A549 (cell line): ENCODE measurements at regions not wholly inside any gene's neighbourhood (a gene's known extent, or its start where the extent isn't known, plus 50 kb on each side); places are given as distances from the start of the nearest gene placed in this dataset.
"Not testable (repeated sequence)": the region's sequence is repeated elsewhere in the genome, so short reads cannot be mapped to it uniquely, and the experiment has no call there.

Experiments
- ATAC-seq, 2 experiments: fragments of 200-7000 bp in 1 of 2; fragments of >200 bp in 1 of 2; cut with Nextera tagmentation in 1 of 2; cut with Tn5 transposase in 1 of 2; 3 replicates each; pipeline versions ENCODE4 v1.8.0 to v1.9.1; 2018 to 2020; ENCODE audit warnings: mild to moderate bottlenecking in 1 of 2, moderate library complexity in 1 of 2
- CTCF ChIA-PET: fragments of 300-600 bp; sonication (Branson Sonifier 250); formaldehyde crosslinking; extraction: SDS; loops from one replicate; lab custom pipeline; 2021; ENCODE audit warnings: antibody characterized with exemption, inconsistent platforms; lab: Yijun Ruan, JAX
- POLR2A ChIA-PET: fragments of 350-600 bp; formaldehyde crosslinking; extraction: SDS; loops from one replicate; lab custom pipeline; 2021; ENCODE audit warnings: antibody characterized with exemption, inconsistent platforms; lab: Yijun Ruan, JAX
- DNase-seq, 2 experiments: peaks; one replicate each; pipeline versions ENCODE4 v3.0.0 to v3.0.0-alpha.2; 2011 to 2016; ENCODE audit warnings: low read depth in 1 of 2, low spot score in 1 of 2
- FAIRE-seq: peaks from 2 replicates; lab custom pipeline; 2011; peaks lifted over from hg19 to GRCh38; lab: Jason Lieb, UNC
- H3K27ac ChIP-seq, 2 experiments: fragments of >200 bp; sonication (Bioruptor Twin); formaldehyde crosslinking; 3 replicates each; pipeline ENCODE4 v1.5.1; 2016 to 2017
- H3K4me1 ChIP-seq: fragments of >200 bp; sonication (Bioruptor Twin); formaldehyde crosslinking; 3 replicates; pipeline ENCODE4 v1.6.1; 2016
- H3K4me2 ChIP-seq: fragments of >200 bp; sonication (Bioruptor Twin); formaldehyde crosslinking; 3 replicates; pipeline ENCODE4 v1.6.1; 2016
- H3K4me3 ChIP-seq: fragments of >200 bp; sonication (Bioruptor Twin); formaldehyde crosslinking; 3 replicates; pipeline ENCODE4 v1.5.1; 2016
- H3K9me3 ChIP-seq: fragments of >200 bp; sonication (Bioruptor Twin); formaldehyde crosslinking; 3 replicates; pipeline ENCODE4 v1.6.1; 2016
- BHLHE40 ChIP-seq: IDR thresholded peaks from 2 replicates; pipeline ENCODE4 v1.6.1; 2012; ENCODE audit warnings: low read depth, low read length, inconsistent platforms
- CBX8 ChIP-seq: fragments of 200-600 bp; sonication (generic); IDR thresholded peaks from 2 replicates; pipeline ENCODE4 v1.6.1; 2016
- CHD4 ChIP-seq: fragments of 200-600 bp; sonication (generic); IDR thresholded peaks from 2 replicates; pipeline ENCODE4 v1.6.1; 2016; ENCODE audit warnings: antibody characterized with exemption, mild to moderate bottlenecking, borderline replicate concordance
- EP300 ChIP-seq, 2 experiments: fragments of >200 bp; sonication (Bioruptor Twin); formaldehyde crosslinking; IDR thresholded peaks; 2 replicates in 1 of 2; 3 replicates in 1 of 2; pipeline ENCODE4 v1.6.1; 2016 to 2017
- HEYL ChIP-seq: fragments of 250-450 bp; sonication (Bioruptor Pico); IDR thresholded peaks from 2 replicates; pipeline ENCODE4 v1.8.0; 2021; ENCODE audit warnings: mild to moderate bottlenecking, moderate library complexity
- HOXA7 ChIP-seq: fragments of 250-450 bp; sonication (Bioruptor Pico); IDR thresholded peaks from 2 replicates; pipeline ENCODE4 v1.5.0; 2020; ENCODE audit warnings: mild to moderate bottlenecking, moderate library complexity
- MYC ChIP-seq: IDR thresholded peaks from 2 replicates; pipeline ENCODE4 v1.6.1; 2012; ENCODE audit warnings: mild to moderate bottlenecking, inconsistent platforms, low read length, improper control_type of control experiment, borderline replicate concordance
- NR3C1 ChIP-seq: fragments of >200 bp; sonication (Bioruptor Twin); formaldehyde crosslinking; IDR thresholded peaks from 3 replicates; pipeline ENCODE4 v1.6.1; 2017
- POLR2AphosphoS2 ChIP-seq: conservative IDR thresholded peaks from 2 replicates; pipeline ENCODE4 v1.6.1; 2012; ENCODE audit warnings: low read length, improper control_type of control experiment, inconsistent platforms
- RAD21 ChIP-seq, 2 experiments: fragments of >200 bp in 1 of 2; sonication (Bioruptor Twin) in 1 of 2; formaldehyde crosslinking in 1 of 2; IDR thresholded peaks in 1 of 2; conservative IDR thresholded peaks in 1 of 2; 2 replicates in 1 of 2; 3 replicates in 1 of 2; pipeline ENCODE4 v1.6.1; 2012 to 2018; ENCODE audit warnings: inconsistent platforms in 1 of 2
- RNF2 ChIP-seq: fragments of 200-600 bp; sonication (generic); IDR thresholded peaks from 2 replicates; pipeline ENCODE4 v1.6.1; 2016; ENCODE audit warnings: low read depth, mild to moderate bottlenecking, antibody characterized with exemption, moderate library complexity, borderline replicate concordance
- SMC3 ChIP-seq: fragments of >200 bp; sonication (Bioruptor Twin); formaldehyde crosslinking; IDR thresholded peaks from 3 replicates; pipeline ENCODE4 v1.6.1; 2018; ENCODE audit warnings: inconsistent platforms
- TFCP2L1 ChIP-seq: fragments of 250-450 bp; sonication (Bioruptor Pico); IDR thresholded peaks from 2 replicates; pipeline ENCODE4 v1.5.0; 2021; ENCODE audit warnings: mild to moderate bottlenecking
- ZC3H11A ChIP-seq: fragments of 450-650 bp; IDR thresholded peaks from 2 replicates; pipeline ENCODE4 v1.6.1; 2014; ENCODE audit warnings: antibody characterized with exemption, mild to moderate bottlenecking
- ZSCAN20 ChIP-seq: fragments of 250-450 bp; sonication (Bioruptor Pico); IDR thresholded peaks from 2 replicates; pipeline ENCODE4 v1.8.0; 2022; ENCODE audit warnings: mild to moderate bottlenecking, moderate library complexity
- WGBS: methylation state at CpG from one replicate; pipeline ENCODE4 v1.1.6; 2017; ENCODE audit errors: missing lambda C conversion rate; 5-methylcytosine and 5-hydroxymethylcytosine counted together
- TF ChIP-seq, protein P1 (sequence below): IDR thresholded peaks from 2 replicates; pipeline ENCODE4 v1.6.1; 2012
- TF ChIP-seq, protein P2 (sequence below): fragments of 450-650 bp; IDR thresholded peaks from 2 replicates; pipeline ENCODE4 v1.6.1; 2014; ENCODE audit warnings: antibody characterized with exemption
- TF ChIP-seq, protein P3 (sequence below): fragments of >200 bp; sonication (Bioruptor Twin); formaldehyde crosslinking; IDR thresholded peaks from 3 replicates; pipeline ENCODE4 v1.6.1; 2016
- TF ChIP-seq, protein P4 (sequence below): fragments of >200 bp; sonication (Bioruptor Twin); formaldehyde crosslinking; IDR thresholded peaks from 3 replicates; pipeline ENCODE4 v1.5.1; 2016

DNA sequence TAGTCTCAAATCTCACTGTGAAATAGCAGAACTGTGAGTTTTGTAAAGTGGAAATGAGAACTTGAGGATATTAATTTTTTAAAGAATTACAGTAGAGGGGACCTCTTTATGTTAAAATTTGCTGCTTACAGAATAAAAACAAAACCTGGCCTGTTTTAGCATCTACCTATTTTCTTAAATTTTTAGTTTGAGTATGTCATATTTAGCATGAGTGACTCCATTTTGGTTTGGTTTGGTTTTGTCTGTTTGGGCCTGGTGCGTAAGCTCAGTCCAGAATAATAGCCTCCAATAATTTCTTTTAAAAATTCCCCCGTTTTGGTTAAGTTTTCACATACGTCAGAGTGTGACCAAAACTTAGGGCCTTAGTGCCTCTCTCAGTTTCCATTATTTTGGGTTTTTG is 152.0 kb upstream of the ZNF92 start (continued):
- TF ChIP-seq HEYL (CRISPR knock-in tag) (no peak), ZC3H11A (no peak), BHLHE40 (no peak), RNF2 (no peak)
- TF ChIP-seq, protein P1, sequence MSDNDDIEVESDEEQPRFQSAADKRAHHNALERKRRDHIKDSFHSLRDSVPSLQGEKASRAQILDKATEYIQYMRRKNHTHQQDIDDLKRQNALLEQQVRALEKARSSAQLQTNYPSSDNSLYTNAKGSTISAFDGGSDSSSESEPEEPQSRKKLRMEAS, result no peak

DNA sequence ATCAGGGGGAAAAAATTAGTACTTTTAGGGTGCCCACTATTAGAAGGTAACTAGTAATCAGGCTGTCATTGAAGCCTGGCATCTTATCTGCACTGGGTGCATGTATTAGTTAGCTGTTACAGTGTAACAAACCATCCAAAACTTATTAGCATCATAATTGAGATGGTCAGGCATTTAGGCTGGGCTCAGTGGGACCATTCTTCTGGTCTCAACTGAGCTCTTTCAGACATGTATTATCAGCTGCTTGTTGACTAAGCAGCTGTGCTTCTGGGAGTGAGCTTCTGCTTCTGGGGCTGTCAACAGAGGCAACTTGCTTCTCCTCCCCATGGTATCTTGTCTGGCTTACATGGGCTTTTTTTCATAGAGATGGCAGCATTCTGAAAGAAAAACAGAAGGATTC is 154.0 kb upstream of the ZNF92 start:
- no peak overlapping the region for H3K4me3 ChIP-seq
- CTCF ChIA-PET, result interaction anchor here (1.0 to 1.3 kb wide), 2 partner anchors 88 to 89 kb away, joined by 3 to 5 read pairs; no protein-coding TSS in a partner anchor
- no peaks in the 10 kb centered on the region for H3K9me3 ChIP-seq
- DNase-seq (no peak), ATAC-seq (no peak), FAIRE-seq (no peak)
- TF ChIP-seq, protein P2, sequence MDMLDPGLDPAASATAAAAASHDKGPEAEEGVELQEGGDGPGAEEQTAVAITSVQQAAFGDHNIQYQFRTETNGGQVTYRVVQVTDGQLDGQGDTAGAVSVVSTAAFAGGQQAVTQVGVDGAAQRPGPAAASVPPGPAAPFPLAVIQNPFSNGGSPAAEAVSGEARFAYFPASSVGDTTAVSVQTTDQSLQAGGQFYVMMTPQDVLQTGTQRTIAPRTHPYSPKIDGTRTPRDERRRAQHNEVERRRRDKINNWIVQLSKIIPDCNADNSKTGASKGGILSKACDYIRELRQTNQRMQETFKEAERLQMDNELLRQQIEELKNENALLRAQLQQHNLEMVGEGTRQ, result no peak
- TF ChIP-seq POLR2AphosphoS2 (no peak), EP300 (IDR thresholded peaks at IDR 0.05) (no peak), NR3C1 (no peak), TFCP2L1 (no peak), ZSCAN20 (no peak), CBX8 (no peak), MYC (no peak), HOXA7 (CRISPR knock-in tag) (no peak)
- TF ChIP-seq, protein P3, sequence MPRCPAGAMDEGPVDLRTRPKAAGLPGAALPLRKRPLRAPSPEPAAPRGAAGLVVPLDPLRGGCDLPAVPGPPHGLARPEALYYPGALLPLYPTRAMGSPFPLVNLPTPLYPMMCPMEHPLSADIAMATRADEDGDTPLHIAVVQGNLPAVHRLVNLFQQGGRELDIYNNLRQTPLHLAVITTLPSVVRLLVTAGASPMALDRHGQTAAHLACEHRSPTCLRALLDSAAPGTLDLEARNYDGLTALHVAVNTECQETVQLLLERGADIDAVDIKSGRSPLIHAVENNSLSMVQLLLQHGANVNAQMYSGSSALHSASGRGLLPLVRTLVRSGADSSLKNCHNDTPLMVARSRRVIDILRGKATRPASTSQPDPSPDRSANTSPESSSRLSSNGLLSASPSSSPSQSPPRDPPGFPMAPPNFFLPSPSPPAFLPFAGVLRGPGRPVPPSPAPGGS, result no peak
- POLR2A ChIA-PET, result no interaction called here
- no peak overlapping the region for H3K4me2 ChIP-seq
- H3K4me1 ChIP-seq, result no peaks in the 10 kb centered on the region
- H3K27ac ChIP-seq, result no peak overlapping the region

DNA sequence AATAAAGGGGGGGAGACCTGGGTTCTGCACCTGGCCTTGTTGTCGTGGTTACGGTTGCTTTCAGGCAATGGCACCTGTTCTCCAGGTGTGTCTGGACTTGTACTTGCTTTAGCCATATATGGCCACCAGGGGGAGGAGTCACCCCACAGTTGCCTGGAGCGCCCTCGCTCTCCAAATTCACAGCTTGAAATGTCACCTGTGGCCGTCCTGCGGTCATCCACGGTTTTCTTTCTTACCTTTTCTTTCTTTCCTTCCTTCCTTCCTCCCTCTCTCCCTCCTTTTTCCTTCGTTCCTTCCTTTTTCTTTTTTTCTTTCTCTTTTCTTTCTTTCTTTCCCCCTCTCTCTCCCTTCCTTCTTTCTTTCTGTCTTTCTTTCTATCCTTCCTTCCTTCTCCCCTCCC is 157.2 kb upstream of the ZNF92 start:
- ATAC-seq, result peak; percentile 58 to 86; a peak in 4 of 6 replicates
- 13% methylated on average over 8 of the region's 8 CpGs for WGBS
- CTCF ChIA-PET, result interaction anchor here (0.6 to 1.5 kb wide), 8 partner anchors 9 to 558 kb away, joined by 3 to 20 read pairs (median 4); no protein-coding TSS in a partner anchor

DNA sequence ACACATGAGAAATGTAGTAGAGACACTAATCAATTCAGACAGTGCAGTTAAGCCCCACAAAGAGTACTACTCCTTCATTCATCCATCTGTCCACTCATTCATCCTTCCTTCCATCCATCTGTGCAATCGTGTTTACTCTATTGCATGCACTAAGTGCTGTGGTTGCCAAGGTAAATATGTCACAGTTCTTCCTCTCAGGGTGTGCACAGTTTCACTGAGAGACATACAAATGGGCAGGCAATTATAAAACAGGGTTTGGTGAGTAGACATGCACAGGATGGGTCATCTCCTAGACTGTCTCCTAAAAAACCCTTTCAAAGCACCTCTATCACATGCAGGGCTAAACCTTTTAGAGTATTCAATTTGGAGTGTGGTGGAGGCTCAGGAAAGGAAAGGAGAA is 160.4 kb upstream of the ZNF92 start:
- 24% methylated on average over 1 of the region's 1 CpG for WGBS

More for the DNA sequence above, 157.2 kb upstream of the ZNF92 start:
- no peak overlapping the region for H3K27ac ChIP-seq
- POLR2A ChIA-PET, result no interaction called here
- DNase-seq (peak in 1 of 2 experiments; percentile 64), FAIRE-seq (no peak)
- H3K4me1 ChIP-seq, result no peaks in the 10 kb centered on the region
- peak overlapping the region; percentile 58 for H3K4me2 ChIP-seq
- TF ChIP-seq CHD4 (no peak), RAD21 (conservative IDR thresholded peaks at IDR 0.05 in 1 of 2, IDR thresholded peaks at IDR 0.05 in 1 of 2) (peak; percentile 87 to 91), SMC3 (peak; percentile 82)
- TF ChIP-seq, protein P4, sequence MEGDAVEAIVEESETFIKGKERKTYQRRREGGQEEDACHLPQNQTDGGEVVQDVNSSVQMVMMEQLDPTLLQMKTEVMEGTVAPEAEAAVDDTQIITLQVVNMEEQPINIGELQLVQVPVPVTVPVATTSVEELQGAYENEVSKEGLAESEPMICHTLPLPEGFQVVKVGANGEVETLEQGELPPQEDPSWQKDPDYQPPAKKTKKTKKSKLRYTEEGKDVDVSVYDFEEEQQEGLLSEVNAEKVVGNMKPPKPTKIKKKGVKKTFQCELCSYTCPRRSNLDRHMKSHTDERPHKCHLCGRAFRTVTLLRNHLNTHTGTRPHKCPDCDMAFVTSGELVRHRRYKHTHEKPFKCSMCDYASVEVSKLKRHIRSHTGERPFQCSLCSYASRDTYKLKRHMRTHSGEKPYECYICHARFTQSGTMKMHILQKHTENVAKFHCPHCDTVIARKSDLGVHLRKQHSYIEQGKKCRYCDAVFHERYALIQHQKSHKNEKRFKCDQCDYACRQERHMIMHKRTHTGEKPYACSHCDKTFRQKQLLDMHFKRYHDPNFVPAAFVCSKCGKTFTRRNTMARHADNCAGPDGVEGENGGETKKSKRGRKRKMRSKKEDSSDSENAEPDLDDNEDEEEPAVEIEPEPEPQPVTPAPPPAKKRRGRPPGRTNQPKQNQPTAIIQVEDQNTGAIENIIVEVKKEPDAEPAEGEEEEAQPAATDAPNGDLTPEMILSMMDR, result peak; percentile 71
- H3K9me3 ChIP-seq, result no peaks in the 10 kb centered on the region
- H3K4me3 ChIP-seq, result no peak overlapping the region

DNA sequence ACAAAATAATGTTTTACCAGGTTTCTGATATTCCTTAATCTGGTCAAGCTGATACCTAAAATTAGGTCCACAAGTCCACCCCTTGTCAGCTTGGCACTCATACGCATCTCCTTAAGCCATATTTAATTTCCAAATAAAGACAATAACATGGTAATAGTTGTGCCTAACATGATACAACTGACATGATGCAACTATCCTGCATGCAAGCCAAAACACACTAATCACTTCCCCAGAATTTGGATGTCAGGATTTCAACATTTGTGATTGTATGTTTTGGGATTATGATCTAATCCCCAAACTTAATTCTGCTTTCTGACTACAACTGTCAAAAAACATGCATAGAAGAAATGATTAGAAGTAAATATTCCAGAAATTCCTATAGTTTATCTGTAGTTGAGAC is 174.4 kb upstream of the ZNF92 start:
- ATAC-seq, H3K4me2 ChIP-seq, DNase-seq, H3K9me3 ChIP-seq, POLR2A ChIA-PET, H3K4me3 ChIP-seq, H3K4me1 ChIP-seq, H3K27ac ChIP-seq, CTCF ChIA-PET, FAIRE-seq: not testable (repeated sequence)
- WGBS, result 44% methylated on average over 1 of the region's 1 CpG

More for the DNA sequence above, 160.4 kb upstream of the ZNF92 start:
- H3K4me2 ChIP-seq, DNase-seq, POLR2A ChIA-PET, H3K9me3 ChIP-seq, FAIRE-seq, H3K4me1 ChIP-seq, H3K4me3 ChIP-seq, H3K27ac ChIP-seq, CTCF ChIA-PET: not testable (repeated sequence)
- peak in 1 of 2 experiments; percentile 66; a peak in 1 of 6 replicates for ATAC-seq

DNA sequence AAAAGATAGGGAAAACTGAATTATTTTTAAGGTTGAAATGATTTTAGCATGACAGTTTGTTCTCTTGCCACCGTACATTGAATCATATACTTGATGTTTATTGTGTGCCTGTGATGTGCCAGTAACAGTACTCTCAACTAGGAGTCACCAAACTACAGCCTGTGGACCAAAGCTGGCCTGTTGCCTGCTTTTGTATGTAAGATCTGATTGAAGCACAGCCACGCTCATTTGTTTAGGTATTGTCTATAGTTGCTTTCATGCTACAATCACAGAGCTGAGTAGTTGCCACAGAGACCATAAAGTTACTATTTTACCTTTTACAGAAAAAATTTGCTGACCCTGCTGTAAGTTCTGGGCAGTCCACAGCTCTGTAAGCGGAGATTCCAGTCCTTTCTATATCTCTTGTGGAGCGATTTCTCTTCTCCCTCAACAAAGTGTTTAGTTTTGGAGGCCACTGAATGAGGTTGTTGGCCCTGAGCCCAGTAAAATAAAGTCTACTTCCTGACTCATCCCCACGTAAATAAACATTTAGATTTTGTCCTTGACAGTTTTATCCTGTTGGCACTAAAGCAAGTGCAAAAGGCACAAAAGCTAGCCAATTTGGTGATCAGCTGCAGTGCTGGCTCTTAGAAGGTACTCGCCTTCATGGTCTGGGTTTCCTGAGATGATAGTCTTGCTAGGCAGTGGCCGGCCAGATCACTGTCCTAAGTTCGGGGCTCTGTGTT is 180.2 kb upstream of the ZNF92 start:
- CTCF ChIA-PET, H3K4me3 ChIP-seq, POLR2A ChIA-PET, DNase-seq, FAIRE-seq, H3K9me3 ChIP-seq, H3K4me1 ChIP-seq, H3K27ac ChIP-seq, H3K4me2 ChIP-seq: not testable (repeated sequence)
- 29% methylated on average over 3 of the region's 8 CpGs for WGBS
- ATAC-seq, result peak; percentile 69 to 80
